Loucy (cell line): ENCODE measurements at regions not wholly inside any gene's neighbourhood (a gene's known extent, or its start where the extent isn't known, plus 50 kb on each side); places are given as distances from the start of the nearest gene placed in this dataset.

Experiments used
- H2AFZ ChIP-seq: fragments of 200-600 bp; sonication (generic); 2 replicates; pipeline ENCODE4 v1.6.0; 2016; ENCODE audit warnings: antibody characterized with exemption, mild to moderate bottlenecking, low read length, moderate library complexity
- H3F3A ChIP-seq: fragments of 200-600 bp; 2 replicates; pipeline ENCODE4 v1.6.0; 2016; ENCODE audit warnings: antibody characterized with exemption, low read depth, mild to moderate bottlenecking
- H3K27me3 ChIP-seq: fragments of 200-600 bp; sonication (generic); 2 replicates; pipeline ENCODE4 v1.6.1; 2014; ENCODE audit warnings: low read length, mild to moderate bottlenecking; ENCODE audit not compliant: insufficient read depth, poor library complexity, severe bottlenecking
- H3K36me3 ChIP-seq: fragments of 200-600 bp; sonication (generic); 2 replicates; pipeline ENCODE4 v1.6.1; 2016; ENCODE audit warnings: low read length; ENCODE audit not compliant: insufficient read depth
- H3K4me1 ChIP-seq: fragments of 200-600 bp; sonication (generic); 2 replicates; pipeline ENCODE4 v1.5.1; 2014; ENCODE audit warnings: low read length, mild to moderate bottlenecking; ENCODE audit not compliant: insufficient read depth, poor library complexity, severe bottlenecking
- H3K4me2 ChIP-seq: fragments of 200-600 bp; sonication (generic); 2 replicates; pipeline ENCODE4 v1.6.0; 2014; ENCODE audit warnings: antibody characterized with exemption, low read length, low read depth, mild to moderate bottlenecking; ENCODE audit not compliant: poor library complexity, severe bottlenecking
- H3K4me3 ChIP-seq: fragments of 200-600 bp; sonication (generic); 2 replicates; pipeline ENCODE4 v1.5.1; 2014; ENCODE audit warnings: low read length, mild to moderate bottlenecking, mixed read lengths; ENCODE audit not compliant: poor library complexity, severe bottlenecking
- H3K79me2 ChIP-seq: fragments of 200-600 bp; sonication (generic); 2 replicates; pipeline ENCODE4 v1.6.1; 2014; ENCODE audit warnings: low read length; ENCODE audit not compliant: insufficient read depth
- H3K9ac ChIP-seq: fragments of 200-600 bp; sonication (generic); 2 replicates; pipeline ENCODE4 v1.6.0; 2014; ENCODE audit warnings: mild to moderate bottlenecking, low read depth, low read length, moderate library complexity; ENCODE audit not compliant: poor library complexity, severe bottlenecking
- H3K9me2 ChIP-seq: fragments of 200-600 bp; sonication (generic); replicated peaks from 2 replicates; pipeline ENCODE4 v1.6.1; 2016; ENCODE audit warnings: low read depth, low read length, mixed read lengths
- H3K9me3 ChIP-seq: fragments of 200-600 bp; sonication (generic); 2 replicates; pipeline ENCODE4 v1.6.1; 2014; ENCODE audit warnings: mild to moderate bottlenecking, antibody characterized with exemption, low read length, low read depth; ENCODE audit not compliant: insufficient read depth
- H4K20me1 ChIP-seq: fragments of 200-600 bp; sonication (generic); 2 replicates; pipeline ENCODE4 v1.6.0; 2014; ENCODE audit warnings: antibody characterized with exemption, low read length, mild to moderate bottlenecking; ENCODE audit not compliant: insufficient read depth, poor library complexity, severe bottlenecking
- EZH2phosphoT487 ChIP-seq: fragments of 200-600 bp; IDR thresholded peaks from 2 replicates; pipeline ENCODE4 v1.6.1; 2018; ENCODE audit warnings: antibody characterized with exemption, mild to moderate bottlenecking, moderate library complexity, borderline replicate concordance
- TF ChIP-seq, protein P1 (sequence below): fragments of 200-600 bp; sonication (generic); conservative IDR thresholded peaks from 2 replicates; pipeline ENCODE4 v1.5.1; 2014; ENCODE audit warnings: mild to moderate bottlenecking, antibody characterized with exemption, low read length

DNA sequence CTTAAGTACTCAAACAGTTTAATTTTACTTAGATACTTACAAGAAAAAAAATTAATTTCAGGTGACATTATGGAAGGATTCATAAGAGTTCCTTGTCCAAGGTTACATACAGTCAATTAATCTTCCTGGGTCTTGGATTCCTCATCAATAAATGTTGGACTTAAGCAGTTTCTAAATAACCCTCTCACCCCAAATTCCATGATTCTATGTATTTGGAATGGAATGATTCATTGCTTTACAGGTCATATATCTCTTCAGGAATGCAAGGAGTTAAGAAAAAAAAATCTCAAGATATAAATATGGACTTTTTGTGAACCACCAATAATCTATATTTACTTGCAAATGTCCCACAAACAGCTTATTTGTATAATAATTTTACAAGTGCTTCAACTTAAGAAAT, 84.2 kb upstream of the BMP4 start:
- no peaks in the 10 kb centered on the region for H3K9me2 ChIP-seq
- H3K4me2 ChIP-seq, result no peak overlapping the region
- H3K79me2 ChIP-seq, result no peaks in the 10 kb centered on the region
- no peaks in the 10 kb centered on the region for H3K4me1 ChIP-seq
- no peak overlapping the region for H2AFZ ChIP-seq
- H4K20me1 ChIP-seq, result no peaks in the 10 kb centered on the region
- no peaks in the 10 kb centered on the region for H3K27me3 ChIP-seq
- H3F3A ChIP-seq, result no peaks in the 10 kb centered on the region
- H3K9ac ChIP-seq, result no peak overlapping the region
- H3K4me3 ChIP-seq, result no peak overlapping the region
- no peaks in the 10 kb centered on the region for H3K9me3 ChIP-seq
- TF ChIP-seq, protein P1, sequence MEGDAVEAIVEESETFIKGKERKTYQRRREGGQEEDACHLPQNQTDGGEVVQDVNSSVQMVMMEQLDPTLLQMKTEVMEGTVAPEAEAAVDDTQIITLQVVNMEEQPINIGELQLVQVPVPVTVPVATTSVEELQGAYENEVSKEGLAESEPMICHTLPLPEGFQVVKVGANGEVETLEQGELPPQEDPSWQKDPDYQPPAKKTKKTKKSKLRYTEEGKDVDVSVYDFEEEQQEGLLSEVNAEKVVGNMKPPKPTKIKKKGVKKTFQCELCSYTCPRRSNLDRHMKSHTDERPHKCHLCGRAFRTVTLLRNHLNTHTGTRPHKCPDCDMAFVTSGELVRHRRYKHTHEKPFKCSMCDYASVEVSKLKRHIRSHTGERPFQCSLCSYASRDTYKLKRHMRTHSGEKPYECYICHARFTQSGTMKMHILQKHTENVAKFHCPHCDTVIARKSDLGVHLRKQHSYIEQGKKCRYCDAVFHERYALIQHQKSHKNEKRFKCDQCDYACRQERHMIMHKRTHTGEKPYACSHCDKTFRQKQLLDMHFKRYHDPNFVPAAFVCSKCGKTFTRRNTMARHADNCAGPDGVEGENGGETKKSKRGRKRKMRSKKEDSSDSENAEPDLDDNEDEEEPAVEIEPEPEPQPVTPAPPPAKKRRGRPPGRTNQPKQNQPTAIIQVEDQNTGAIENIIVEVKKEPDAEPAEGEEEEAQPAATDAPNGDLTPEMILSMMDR, result no peak
- TF ChIP-seq EZH2phosphoT487, result no peak
- no peaks in the 10 kb centered on the region for H3K36me3 ChIP-seq

DNA sequence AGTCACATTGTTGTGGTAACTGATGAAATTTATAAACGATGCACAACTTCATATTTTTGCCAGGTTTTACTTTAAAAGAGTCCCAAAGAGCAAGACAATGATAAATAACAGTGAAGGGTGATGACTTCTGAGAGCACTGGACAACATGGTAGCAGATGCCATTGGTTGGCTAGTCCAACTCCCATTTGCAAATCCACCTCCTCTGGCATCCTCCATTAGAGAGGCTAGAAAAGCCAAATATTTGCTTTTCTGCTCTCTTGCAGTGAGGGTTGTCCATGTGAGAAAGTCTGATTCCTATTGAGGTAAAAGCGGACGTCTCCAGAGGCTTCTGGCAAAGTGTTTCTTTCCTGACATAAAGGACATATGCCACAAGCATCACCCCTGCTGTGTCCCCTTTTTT, 89.6 kb upstream of the BMP4 start:
- H3K27me3 ChIP-seq, result no peaks in the 10 kb centered on the region
- H3K36me3 ChIP-seq, result no peaks in the 10 kb centered on the region
- H3K4me2 ChIP-seq, result no peak overlapping the region
- H3F3A ChIP-seq, result no peaks in the 10 kb centered on the region
- no peaks in the 10 kb centered on the region for H4K20me1 ChIP-seq
- no peak overlapping the region for H3K9ac ChIP-seq
- H3K4me1 ChIP-seq, result no peaks in the 10 kb centered on the region
- H3K79me2 ChIP-seq, result no peaks in the 10 kb centered on the region
- H2AFZ ChIP-seq, result no peak overlapping the region
- H3K4me3 ChIP-seq, result no peak overlapping the region
- TF ChIP-seq EZH2phosphoT487, result no peak
- TF ChIP-seq, protein P1, result no peak
- H3K9me3 ChIP-seq, result no peaks in the 10 kb centered on the region
- H3K9me2 ChIP-seq, result no peaks in the 10 kb centered on the region

GRCh38 chr14:54047645-54048308, 91.2 kb upstream of the BMP4 start:
- Histone ChIP-seq H3K27me3 (no peaks in the 10 kb centered on the region), H3K9ac (no peak overlapping the region), H2AFZ (no peak overlapping the region), H3K4me1 (no peaks in the 10 kb centered on the region), H3F3A (no peaks in the 10 kb centered on the region), H4K20me1 (no peaks in the 10 kb centered on the region), H3K36me3 (no peaks in the 10 kb centered on the region), H3K79me2 (no peaks in the 10 kb centered on the region), H3K9me2 (no peaks in the 10 kb centered on the region), H3K9me3 (no peaks in the 10 kb centered on the region), H3K4me3 (no peak overlapping the region), H3K4me2 (no peak overlapping the region)
- no peak for TF ChIP-seq EZH2phosphoT487
- TF ChIP-seq, protein P1, result no peak
